Heart left ventricle (tissue), 13 donors: ENCODE measurements at regions not wholly inside any gene's neighbourhood (a gene's known extent, or its start where the extent isn't known, plus 50 kb on each side); places are given as distances from the start of the nearest gene placed in this dataset.
"Not testable (repeated sequence)": the region's sequence is repeated elsewhere in the genome, so short reads cannot be mapped to it uniquely, and the experiment has no call there.

Source experiments
- CTCF ChIP-seq, 12 donors: fragments of 200-600 bp; sonication (generic) in 4 of 12; IDR thresholded peaks; one replicate each; pipeline versions ENCODE4 v1.5.0 to v1.8.0; 2018 to 2022; ENCODE audit warnings: antibody characterized with exemption in 12 of 12, mild to moderate bottlenecking in 5 of 12
- POLR2A ChIP-seq, 2 donors: fragments of 450-650 bp; IDR thresholded peaks; one replicate each; pipeline ENCODE4 v1.6.1; 2017; ENCODE audit warnings: antibody characterized with exemption in 2 of 2, mild to moderate bottlenecking in 2 of 2, moderate library complexity in 2 of 2
- donor health status: ischemic (EF 13 %, LVEDD 7.1; RV severe dilation, severe dysfunction).
- donor health status: DM: no; HTN: yes; CAD: no.
- donor health status: DM: no; HTN: no; CAD: no.
- donor health status: ischemic (EF 25% LVEDD 6.9; RV normal size, moderate dysfunction).
- donor health status: ischemic (EF 25% LVEDD 5.7; RV mildly dilated, moderate dysfunction).
- donor health status: ischemic (EF 35%, LVEDD 5.7; RV mildly dilated, moderate dysfunction).
- donor health status: nonischemic (EF 11% LVEDD 7.7; RV severe dilation, severe dysfunction).
- donor health status: DM: yes; HTN: yes; CAD: no.
- donor health status: PGD.
- donor health status: ischemic (EF 29% LVEDD 5.4; RV normal size, mild dysfunction).
- donor health status: nonischemic (EF 23%, LVEDD 6.1; RV moderate dilation, normal function).

- not testable (repeated sequence) for TF ChIP-seq CTCF, POLR2A (IDR thresholded peaks at IDR 0.05)
Observed at GRCh38 chr21:7932834-7933233, 2588.5 kb upstream of the TPTE start.
